NCI-H2196 treated with DMSO at 0.1 percent for 48 hours (cell line): ENCODE measurements at regions not wholly inside any gene's neighbourhood (a gene's known extent, or its start where the extent isn't known, plus 50 kb on each side); places are given as distances from the start of the nearest gene placed in this dataset.
A peak's percentile ranks its signal among the peaks of the same experiment; 100 is the strongest.

Experiments
- DNase-seq: peaks from one replicate; lab custom pipeline; 2025; ENCODE audit not compliant: unreplicated experiment; lab: John Stamatoyannopoulos, UW

- no peak for DNase-seq
Observed at GRCh38 chr17:33628500-33629346, 335.6 kb upstream of the ASIC2 start.

- DNase-seq: no peak
Observed at GRCh38 chr17:33633446-33633845, 340.4 kb upstream of the ASIC2 start.

- DNase-seq: no peak
Observed at GRCh38 chr17:33637534-33637933, 344.4 kb upstream of the ASIC2 start.

GRCh38 chr17:33639103-33639880 lies 346.2 kb upstream of the ASIC2 start:
- no peak for DNase-seq

- no peak for DNase-seq
Observed at GRCh38 chr17:33640629-33641028, 347.5 kb upstream of the ASIC2 start.

- no peak for DNase-seq
Observed at GRCh38 chr17:33642002-33642401, 348.9 kb upstream of the ASIC2 start.

GRCh38 chr17:33647956-33648355 lies 354.9 kb upstream of the ASIC2 start:
- no peak for DNase-seq

GRCh38 chr17:33650304-33650703 lies 357.2 kb upstream of the ASIC2 start:
- no peak for DNase-seq

- DNase-seq: no peak
Observed at GRCh38 chr17:33651686-33652085, 358.6 kb upstream of the ASIC2 start.

GRCh38 chr17:33652731-33653398 lies 359.8 kb upstream of the ASIC2 start:
- no peak for DNase-seq

- no peak for DNase-seq
Observed at GRCh38 chr17:33653399-33653788, 360.3 kb upstream of the ASIC2 start.

GRCh38 chr17:33657181-33657580 lies 364.1 kb upstream of the ASIC2 start:
- DNase-seq: no peak

GRCh38 chr17:33661975-33662374 lies 368.9 kb upstream of the ASIC2 start:
- DNase-seq: no peak

- no peak for DNase-seq
Observed at GRCh38 chr17:33664116-33664840, 371.2 kb upstream of the ASIC2 start.

GRCh38 chr17:33667052-33667509 lies 374.0 kb upstream of the ASIC2 start:
- no peak for DNase-seq

- no peak for DNase-seq
Observed at GRCh38 chr17:33667671-33668070, 374.6 kb upstream of the ASIC2 start.

- DNase-seq: no peak
Observed at GRCh38 chr17:33668516-33668915, 375.4 kb upstream of the ASIC2 start.

- DNase-seq: no peak
Observed at GRCh38 chr17:33671491-33671890, 378.4 kb upstream of the ASIC2 start.

- peak; percentile 2 for DNase-seq
Observed at GRCh38 chr17:33674685-33675084, 381.6 kb upstream of the ASIC2 start.

GRCh38 chr17:33676444-33676843 lies 383.3 kb upstream of the ASIC2 start:
- DNase-seq: no peak

GRCh38 chr17:33679595-33679994 lies 386.5 kb upstream of the ASIC2 start:
- no peak for DNase-seq
